Ovary (tissue), 3 donors: ENCODE measurements at regions not wholly inside any gene's neighbourhood (a gene's known extent, or its start where the extent isn't known, plus 50 kb on each side); places are given as distances from the start of the nearest gene placed in this dataset.

ENCODE experiments used
- EP300 ChIP-seq: sonication (generic); formaldehyde crosslinking; IDR thresholded peaks from one replicate; pipeline ENCODE4 v1.6.1; 2017; ENCODE audit warnings: antibody characterized with exemption
- POLR2A ChIP-seq: fragments of 450-650 bp; IDR thresholded peaks from one replicate; pipeline ENCODE4 v1.6.1; 2017; ENCODE audit warnings: antibody characterized with exemption, mild to moderate bottlenecking, moderate library complexity
- TF ChIP-seq, protein P1 (sequence below), 3 donors: fragments of 450-650 bp in 2 of 3; fragments of 200-600 bp in 1 of 3; IDR thresholded peaks; one replicate each; pipeline versions ENCODE4 v1.5.1 to v1.8.0; 2016 to 2022; ENCODE audit warnings: antibody characterized with exemption in 3 of 3, mild to moderate bottlenecking in 1 of 3
- donor health status: DM: no; HTN: no; CAD: no.

DNA sequence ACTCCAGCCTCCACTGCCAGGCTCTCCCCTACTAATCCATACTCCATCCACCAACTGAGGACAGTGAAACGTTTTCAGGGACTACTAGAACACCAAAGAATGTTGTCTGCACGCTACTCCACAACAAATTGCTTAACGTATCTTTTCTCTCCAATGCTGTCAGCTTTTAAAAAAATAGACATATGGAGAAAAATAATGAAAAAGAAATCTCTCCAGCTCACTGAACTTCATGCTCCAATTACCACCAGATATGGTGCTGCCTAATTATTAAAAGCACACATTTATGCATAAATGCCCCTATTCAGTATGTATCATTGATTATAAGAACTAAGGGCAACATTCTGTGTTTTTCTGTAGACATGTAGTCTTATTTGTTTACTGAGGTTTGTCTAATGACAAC is 672.2 kb upstream of the ANO3 start:
- TF ChIP-seq, protein P1, sequence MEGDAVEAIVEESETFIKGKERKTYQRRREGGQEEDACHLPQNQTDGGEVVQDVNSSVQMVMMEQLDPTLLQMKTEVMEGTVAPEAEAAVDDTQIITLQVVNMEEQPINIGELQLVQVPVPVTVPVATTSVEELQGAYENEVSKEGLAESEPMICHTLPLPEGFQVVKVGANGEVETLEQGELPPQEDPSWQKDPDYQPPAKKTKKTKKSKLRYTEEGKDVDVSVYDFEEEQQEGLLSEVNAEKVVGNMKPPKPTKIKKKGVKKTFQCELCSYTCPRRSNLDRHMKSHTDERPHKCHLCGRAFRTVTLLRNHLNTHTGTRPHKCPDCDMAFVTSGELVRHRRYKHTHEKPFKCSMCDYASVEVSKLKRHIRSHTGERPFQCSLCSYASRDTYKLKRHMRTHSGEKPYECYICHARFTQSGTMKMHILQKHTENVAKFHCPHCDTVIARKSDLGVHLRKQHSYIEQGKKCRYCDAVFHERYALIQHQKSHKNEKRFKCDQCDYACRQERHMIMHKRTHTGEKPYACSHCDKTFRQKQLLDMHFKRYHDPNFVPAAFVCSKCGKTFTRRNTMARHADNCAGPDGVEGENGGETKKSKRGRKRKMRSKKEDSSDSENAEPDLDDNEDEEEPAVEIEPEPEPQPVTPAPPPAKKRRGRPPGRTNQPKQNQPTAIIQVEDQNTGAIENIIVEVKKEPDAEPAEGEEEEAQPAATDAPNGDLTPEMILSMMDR (IDR thresholded peaks at IDR 0.05), result no peak
- TF ChIP-seq POLR2A (no peak), EP300 (no peak)
